Ovary (tissue), 7 donors: ENCODE measurements at regions not wholly inside any gene's neighbourhood (a gene's known extent, or its start where the extent isn't known, plus 50 kb on each side); places are given as distances from the start of the nearest gene placed in this dataset.

ENCODE experiments used
- DNase-seq, 5 donors: peaks; one replicate each; pipeline ENCODE4 v3.0.0-alpha.2; 2019 to 2020
- H3K27ac ChIP-seq, 2 donors: fragments of 200-600 bp; one replicate each; pipeline versions ENCODE4 v1.5.1 to v1.8.0; 2019 to 2022
- H3K27me3 ChIP-seq: fragments of 200-600 bp; one replicate; pipeline ENCODE4 v1.8.0; 2022
- H3K36me3 ChIP-seq: fragments of 200-600 bp; sonication (generic); one replicate; pipeline ENCODE4 v1.5.1; 2019
- H3K4me1 ChIP-seq: one replicate; pipeline ENCODE4 v1.8.1; 2013; ENCODE audit warnings: mild to moderate bottlenecking, moderate library complexity; ENCODE audit not compliant: insufficient read depth
- H3K4me3 ChIP-seq: fragments of 200-600 bp; sonication (generic); one replicate; pipeline ENCODE4 v1.5.1; 2017
- H3K9me3 ChIP-seq, 2 donors: fragments of 200-600 bp in 1 of 2; sonication (generic) in 1 of 2; one replicate each; pipeline versions ENCODE4 v1.5.1 to v1.8.1; 2013 to 2019; ENCODE audit warnings: mild to moderate bottlenecking in 1 of 2, moderate library complexity in 1 of 2
- CTCF ChIP-seq, 3 donors: fragments of 450-650 bp in 2 of 3; fragments of 200-600 bp in 1 of 3; IDR thresholded peaks; one replicate each; pipeline versions ENCODE4 v1.5.1 to v1.8.0; 2016 to 2022; ENCODE audit warnings: antibody characterized with exemption in 3 of 3, mild to moderate bottlenecking in 1 of 3
- EP300 ChIP-seq: sonication (generic); formaldehyde crosslinking; IDR thresholded peaks from one replicate; pipeline ENCODE4 v1.6.1; 2017; ENCODE audit warnings: antibody characterized with exemption
- POLR2A ChIP-seq: fragments of 450-650 bp; IDR thresholded peaks from one replicate; pipeline ENCODE4 v1.6.1; 2017; ENCODE audit warnings: antibody characterized with exemption, mild to moderate bottlenecking, moderate library complexity
- WGBS, 3 donors: extraction: QIAGEN DNeasy Blood & Tissue Kit in 1 of 3; methylation state at CpG; one replicate each; pipeline versions ENCODE4 v1.1.5 to v1.1.7; 2013 to 2017; 5-methylcytosine and 5-hydroxymethylcytosine counted together
- intact Hi-C, 4 donors: fragments of 100-400 bp; cut with DNase I; formaldehyde crosslinking; loops; one replicate each; pipeline versions ENCODE4 v1.11.0 to v1.15.1; 2022 to 2023
- donor health status: DM: no; HTN: no; CAD: no; lungs with moderate emphysema.
- donor health status: DM: no; HTN: no; CAD: no.
- donor health status: Bipolar disorder and iron deficiency.
- donor health status: DM: no; HTN: no; CAD: no.
- donor health status: DM: yes; HTN: yes; CAD: no.

GRCh38 chr12:91478500-91478899, 295.9 kb upstream of the DCN start:
- WGBS, 3 donors: 90 to 95% (median 92%) methylated on average over 1 of the region's 1 CpG

GRCh38 chr12:91467686-91468085, 285.1 kb upstream of the DCN start:
- DNase-seq: no peak
- TF ChIP-seq CTCF (IDR thresholded peaks at IDR 0.05) (no peak), EP300 (no peak), POLR2A (no peak)
- no peaks in the 10 kb centered on the region for H3K4me1 ChIP-seq
- H3K27me3 ChIP-seq: no peaks in the 10 kb centered on the region
- no peak overlapping the region for H3K4me3 ChIP-seq
- intact Hi-C loops: no loop called here
- no peaks in the 10 kb centered on the region for H3K9me3 ChIP-seq
- WGBS, 3 donors: 91 to 94% (median 94%) methylated on average over 4 of the region's 4 CpGs
- H3K36me3 ChIP-seq: no peaks in the 10 kb centered on the region
- no peak overlapping the region for H3K27ac ChIP-seq

More at GRCh38 chr12:91478500-91478899, 295.9 kb upstream of the DCN start:
- intact Hi-C loops: no loop called here
- Histone ChIP-seq H3K9me3 (no peaks in the 10 kb centered on the region), H3K27ac (no peak overlapping the region), H3K4me3 (no peak overlapping the region), H3K4me1 (no peaks in the 10 kb centered on the region), H3K27me3 (no peaks in the 10 kb centered on the region), H3K36me3 (no peaks in the 10 kb centered on the region)
- DNase-seq: no peak
- TF ChIP-seq CTCF (IDR thresholded peaks at IDR 0.05) (no peak), EP300 (no peak), POLR2A (no peak)

- H3K4me3 ChIP-seq: no peak overlapping the region
- 88 to 97% (median 97%) methylated on average over 1 of the region's 1 CpG for WGBS, 3 donors
- no peaks in the 10 kb centered on the region for H3K27me3 ChIP-seq
- no peaks in the 10 kb centered on the region for H3K4me1 ChIP-seq
- DNase-seq: no peak
- intact Hi-C loops: no loop called here
- no peak for TF ChIP-seq CTCF (IDR thresholded peaks at IDR 0.05)
- no peak overlapping the region for H3K27ac ChIP-seq
- no peaks in the 10 kb centered on the region for H3K9me3 ChIP-seq
- H3K36me3 ChIP-seq: no peaks in the 10 kb centered on the region
Observed at GRCh38 chr12:91461061-91461460, 278.4 kb upstream of the DCN start.

GRCh38 chr12:91460469-91460868, 277.9 kb upstream of the DCN start:
- H3K9me3 ChIP-seq: no peaks in the 10 kb centered on the region
- WGBS, 3 donors: 90 to 98% (median 97%) methylated on average over 1 of the region's 1 CpG
- no peak for TF ChIP-seq CTCF (IDR thresholded peaks at IDR 0.05)
- TF ChIP-seq EP300: no peak
- no peak for TF ChIP-seq POLR2A
- no peaks in the 10 kb centered on the region for H3K36me3 ChIP-seq
- H3K27ac ChIP-seq: no peak overlapping the region
- DNase-seq: no peak
- no peaks in the 10 kb centered on the region for H3K4me1 ChIP-seq
- H3K27me3 ChIP-seq: no peaks in the 10 kb centered on the region
- H3K4me3 ChIP-seq: no peak overlapping the region
- intact Hi-C loops: no loop called here

- no peak for DNase-seq
- no peaks in the 10 kb centered on the region for H3K4me1 ChIP-seq
- H3K4me3 ChIP-seq: no peak overlapping the region
- no peaks in the 10 kb centered on the region for H3K9me3 ChIP-seq
- H3K27me3 ChIP-seq: no peaks in the 10 kb centered on the region
- H3K36me3 ChIP-seq: no peaks in the 10 kb centered on the region
- intact Hi-C loops: no loop called here
- H3K27ac ChIP-seq: no peak overlapping the region
- WGBS, 3 donors: 71 to 75% (median 72%) methylated on average over 5 of the region's 5 CpGs
- TF ChIP-seq EP300: no peak
- TF ChIP-seq POLR2A: no peak
- TF ChIP-seq CTCF (IDR thresholded peaks at IDR 0.05): no peak
Observed at GRCh38 chr12:91455321-91455720, 272.7 kb upstream of the DCN start.
